ENCODE measurements at regions not wholly inside any gene's neighbourhood (a gene's known extent, or its start where the extent isn't known, plus 50 kb on each side); places are given as distances from the start of the nearest gene placed in this dataset.

GRCh38 chr1:99361406-99361805, 97.1 kb downstream of the PLPPR4 start:
- no peaks in the 10 kb centered on the region for H3K9me3 Mint-ChIP-seq (ENCODE audit: low read depth)
- no peak for DNase-seq (ENCODE audit: low spot score)
- H3K4me3 Mint-ChIP-seq (ENCODE audit: unreplicated experiment) = no peak overlapping the region
- no peaks in the 10 kb centered on the region for H3K36me3 Mint-ChIP-seq (ENCODE audit: low read depth)
- peaks cover 12% of the 10 kb centered on the region for H3K27me3 Mint-ChIP-seq (ENCODE audit: low read depth)
- H3K4me1 Mint-ChIP-seq (ENCODE audit: low read depth) = no peaks in the 10 kb centered on the region
- no peak overlapping the region for H3K27ac Mint-ChIP-seq (ENCODE audit: unreplicated experiment)
- no peak for TF ChIP-seq CTCF (IDR thresholded peaks at IDR 0.05)

GRCh38 chr1:99363531-99363930, 99.2 kb downstream of the PLPPR4 start:
- Mint-ChIP-seq H3K4me1 (ENCODE audit: low read depth) (no peaks in the 10 kb centered on the region), H3K36me3 (ENCODE audit: low read depth) (no peaks in the 10 kb centered on the region), H3K9me3 (ENCODE audit: low read depth) (no peaks in the 10 kb centered on the region), H3K27ac (ENCODE audit: unreplicated experiment) (no peak overlapping the region), H3K4me3 (ENCODE audit: unreplicated experiment) (no peak overlapping the region), H3K27me3 (ENCODE audit: low read depth) (peaks cover 20% of the 10 kb centered on the region)
- DNase-seq (ENCODE audit: low spot score) = no peak
- no peak for TF ChIP-seq CTCF (IDR thresholded peaks at IDR 0.05)

- Mint-ChIP-seq H3K4me3 (ENCODE audit: unreplicated experiment) (no peak overlapping the region), H3K9me3 (ENCODE audit: low read depth) (no peaks in the 10 kb centered on the region), H3K36me3 (ENCODE audit: low read depth) (no peaks in the 10 kb centered on the region), H3K27ac (ENCODE audit: unreplicated experiment) (no peak overlapping the region), H3K4me1 (ENCODE audit: low read depth) (no peaks in the 10 kb centered on the region), H3K27me3 (ENCODE audit: low read depth) (peaks cover 20% of the 10 kb centered on the region)
- no peak for TF ChIP-seq CTCF (IDR thresholded peaks at IDR 0.05)
- no peak for DNase-seq (ENCODE audit: low spot score)
Measured at GRCh38 chr1:99365141-99365540, 100.8 kb downstream of the PLPPR4 start.

GRCh38 chr1:99365545-99365944, 101.3 kb downstream of the PLPPR4 start:
- no peak for TF ChIP-seq CTCF (IDR thresholded peaks at IDR 0.05)
- Mint-ChIP-seq H3K9me3 (ENCODE audit: low read depth) (no peaks in the 10 kb centered on the region), H3K27me3 (ENCODE audit: low read depth) (peaks cover 22% of the 10 kb centered on the region), H3K4me3 (ENCODE audit: unreplicated experiment) (no peak overlapping the region), H3K36me3 (ENCODE audit: low read depth) (no peaks in the 10 kb centered on the region), H3K4me1 (ENCODE audit: low read depth) (no peaks in the 10 kb centered on the region), H3K27ac (ENCODE audit: unreplicated experiment) (no peak overlapping the region)
- DNase-seq (ENCODE audit: low spot score) = no peak

- DNase-seq (ENCODE audit: low spot score) = no peak
- no peaks in the 10 kb centered on the region for H3K4me1 Mint-ChIP-seq (ENCODE audit: low read depth)
- H3K4me3 Mint-ChIP-seq (ENCODE audit: unreplicated experiment) = no peak overlapping the region
- no peaks in the 10 kb centered on the region for H3K36me3 Mint-ChIP-seq (ENCODE audit: low read depth)
- peaks cover 31% of the 10 kb centered on the region for H3K27me3 Mint-ChIP-seq (ENCODE audit: low read depth)
- no peak overlapping the region for H3K27ac Mint-ChIP-seq (ENCODE audit: unreplicated experiment)
- TF ChIP-seq CTCF (IDR thresholded peaks at IDR 0.05) = no peak
- no peaks in the 10 kb centered on the region for H3K9me3 Mint-ChIP-seq (ENCODE audit: low read depth)
Measured at GRCh38 chr1:99369154-99369553, 104.9 kb downstream of the PLPPR4 start.
